ENCODE measurements at regions not wholly inside any gene's neighbourhood (a gene's known extent, or its start where the extent isn't known, plus 50 kb on each side); places are given as distances from the start of the nearest gene placed in this dataset.

GRCh38 chr5:167489202-167489601 is 802.2 kb upstream of the WWC1 start:
- no peak for TF ChIP-seq CTCF (IDR thresholded peaks at IDR 0.05)

DNA sequence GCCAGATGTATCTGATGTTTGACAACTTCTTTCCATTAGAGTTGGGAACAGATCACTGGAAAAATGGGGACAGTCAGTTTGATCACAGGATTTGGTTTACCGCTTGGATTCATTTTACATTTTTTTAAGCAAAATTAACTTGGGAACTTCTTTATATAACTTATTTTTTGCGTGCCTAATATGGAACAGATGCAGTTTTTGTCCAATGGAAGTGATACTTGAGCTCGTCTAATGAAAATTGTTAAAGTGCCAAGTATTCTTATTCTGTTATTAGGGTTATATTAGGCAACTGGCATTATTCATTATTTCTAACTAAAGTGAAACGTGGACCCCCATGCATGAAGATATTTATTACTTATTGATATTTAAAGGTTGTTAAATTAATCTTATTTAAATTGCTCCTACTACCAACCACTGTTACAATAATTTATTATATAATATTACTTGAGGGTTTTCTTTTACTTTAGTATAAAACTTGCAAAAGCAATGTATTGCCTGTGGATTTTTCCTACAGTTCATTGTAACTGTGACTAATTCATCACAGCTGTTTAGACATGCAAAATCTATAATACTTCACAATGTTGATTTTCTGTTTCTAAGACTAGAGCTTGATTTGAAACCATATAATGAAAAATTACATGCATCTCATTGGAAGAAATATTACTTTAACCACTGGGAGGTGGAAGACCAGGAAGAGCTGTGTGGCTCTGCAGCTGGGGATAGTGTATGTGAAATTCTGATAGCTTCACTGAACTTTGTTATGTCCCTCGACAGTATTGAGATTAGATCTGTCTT is 787.3 kb upstream of the WWC1 start:
- TF ChIP-seq ZFX (IDR thresholded peaks at IDR 0.05; ENCODE audit: borderline replicate concordance) (no peak), CTCF (IDR thresholded peaks at IDR 0.05) (no peak)
- no peak overlapping the region for H3K27ac ChIP-seq

More at GRCh38 chr5:167489202-167489601, 802.2 kb upstream of the WWC1 start:
- H3K27ac ChIP-seq = no peak overlapping the region

DNA sequence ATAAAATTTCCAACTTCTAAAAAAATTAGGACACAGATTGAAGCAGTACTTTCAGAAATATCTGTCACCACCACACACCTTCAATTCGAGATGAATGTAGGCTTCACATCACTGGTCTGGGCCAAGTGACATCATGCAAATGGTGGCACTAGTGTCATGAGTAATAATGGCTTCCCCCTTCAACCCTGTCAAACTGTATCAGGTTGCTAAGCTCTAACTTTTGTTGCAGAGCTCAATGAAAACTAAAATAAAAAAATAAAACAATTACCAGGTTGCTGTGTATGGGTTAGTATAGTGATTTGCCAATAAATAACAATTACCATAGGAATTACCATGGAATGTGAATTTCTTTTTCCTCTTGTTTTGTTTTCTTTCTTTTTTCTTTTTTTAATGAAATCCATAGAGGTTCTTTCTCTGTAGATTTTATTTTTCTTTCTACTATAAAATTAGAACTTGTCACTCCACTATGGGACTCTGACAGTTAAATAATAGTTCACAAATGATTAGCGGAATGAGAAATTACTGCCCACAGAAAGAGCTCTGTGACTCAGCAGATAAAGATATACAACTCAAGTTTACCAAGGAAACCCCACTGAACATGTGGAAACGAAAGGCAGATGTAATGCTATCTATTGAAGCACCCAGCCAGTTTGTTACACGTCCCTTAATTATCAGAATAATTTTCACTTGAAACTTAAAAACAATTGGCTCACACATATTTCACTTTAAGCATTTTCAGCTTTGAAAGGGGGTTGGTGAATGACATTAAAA is 783.8 kb upstream of the WWC1 start:
- no peak for TF ChIP-seq CTCF (IDR thresholded peaks at IDR 0.05)
- TF ChIP-seq ZFX (IDR thresholded peaks at IDR 0.05; ENCODE audit: borderline replicate concordance) = no peak
- H3K27ac ChIP-seq = no peak overlapping the region

DNA sequence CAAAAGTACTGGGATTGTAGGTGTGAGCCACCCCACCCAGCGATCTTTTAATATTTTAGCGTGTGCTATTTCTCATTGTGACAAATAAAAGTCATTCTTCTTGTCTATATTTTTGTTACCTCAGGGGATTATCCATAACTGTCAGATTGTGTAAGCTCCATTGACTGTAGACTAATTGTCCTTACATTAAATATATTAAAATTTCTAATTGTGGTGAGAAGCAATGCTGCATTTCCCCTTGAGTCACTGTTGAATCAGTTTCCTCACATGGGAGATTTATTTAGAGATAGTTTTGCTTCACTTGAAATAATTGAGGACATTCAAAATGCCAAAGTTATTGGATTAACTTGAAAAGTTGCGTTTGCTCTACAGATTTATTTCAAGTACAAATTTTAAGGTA is 782.4 kb upstream of the WWC1 start:
- no peak overlapping the region for H3K27ac ChIP-seq
- TF ChIP-seq CTCF (IDR thresholded peaks at IDR 0.05) = no peak
- no peak for TF ChIP-seq ZFX (IDR thresholded peaks at IDR 0.05; ENCODE audit: borderline replicate concordance)

DNA sequence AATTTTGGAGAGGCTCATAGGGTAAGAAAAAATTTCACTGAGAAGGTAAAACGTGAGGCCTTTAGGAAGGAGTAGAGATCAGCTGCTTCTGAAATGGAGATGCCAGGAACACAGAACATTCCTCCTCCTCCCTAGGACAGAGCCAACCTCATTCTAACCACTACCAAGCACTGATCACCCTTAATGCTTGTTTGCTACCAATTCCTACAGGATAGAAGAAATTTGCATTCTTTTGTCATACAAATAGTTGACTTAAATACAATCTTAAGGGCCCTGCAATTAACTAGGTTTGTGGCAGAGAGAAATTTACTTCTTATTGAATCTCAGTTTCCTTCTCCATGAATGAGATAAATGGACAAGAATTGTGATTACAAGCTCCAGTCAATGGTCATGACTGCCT is 780.2 kb upstream of the WWC1 start:
- H3K27ac ChIP-seq = no peak overlapping the region
- no peak for TF ChIP-seq ZFX (IDR thresholded peaks at IDR 0.05; ENCODE audit: borderline replicate concordance)
- no peak for TF ChIP-seq CTCF (IDR thresholded peaks at IDR 0.05)

- TF ChIP-seq ZFX (IDR thresholded peaks at IDR 0.05; ENCODE audit: borderline replicate concordance) (no peak), CTCF (IDR thresholded peaks at IDR 0.05) (no peak)
- no peak overlapping the region for H3K27ac ChIP-seq
Observed at GRCh38 chr5:167512111-167512510, 779.3 kb upstream of the WWC1 start.

DNA sequence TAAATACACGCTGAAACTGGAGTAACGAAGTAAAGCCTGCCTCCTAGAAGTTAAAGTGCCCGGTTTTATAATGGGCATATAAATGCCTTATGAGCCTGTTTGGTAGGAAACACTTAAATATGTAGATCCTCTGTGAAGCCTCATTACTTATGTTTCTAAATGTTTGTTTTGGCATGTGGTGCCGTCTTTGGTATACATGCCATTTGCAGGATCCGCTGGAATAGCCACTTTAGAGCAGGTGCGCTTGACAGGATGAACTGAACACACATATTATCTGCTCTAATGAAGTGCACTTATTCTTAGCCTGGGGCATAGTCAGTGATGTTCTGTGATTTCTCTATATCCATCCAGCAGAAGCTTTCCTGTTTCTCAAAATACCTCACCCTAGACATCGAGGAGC is 778.1 kb upstream of the WWC1 start:
- TF ChIP-seq CTCF (IDR thresholded peaks at IDR 0.05) = no peak
- no peak for TF ChIP-seq ZFX (IDR thresholded peaks at IDR 0.05; ENCODE audit: borderline replicate concordance)

More for the DNA sequence above, 778.1 kb upstream of the WWC1 start:
- no peak overlapping the region for H3K27ac ChIP-seq
